Activated T-cell treated with anti-CD3 and anti-CD28 coated beads, Interleukin-2, amount 50 U/mL, for 72 hours (primary cell): ENCODE measurements at regions not wholly inside any gene's neighbourhood (a gene's known extent, or its start where the extent isn't known, plus 50 kb on each side); places are given as distances from the start of the nearest gene placed in this dataset.

Experiments used
- ATAC-seq, 2 donors: fragments of 150-1000 bp; cut with Tn5 transposase; replicated peaks in 1 of 2; 2 replicates each; pipeline ENCODE4 v1.10.0; 2021; ENCODE audit warnings: moderate library complexity in 2 of 2, mild to moderate bottlenecking in 1 of 2
- DNase-seq, 2 donors: peaks; one replicate each; pipeline ENCODE4 v3.0.0; 2021 to 2022; ENCODE audit warnings: mixed read lengths in 1 of 2
- H3K27ac Mint-ChIP-seq: one replicate; pipeline ENCODE4 v1.8.0; 2022; ENCODE audit warnings: mild to moderate bottlenecking, moderate library complexity, mixed read lengths
- H3K27me3 Mint-ChIP-seq: one replicate; pipeline ENCODE4 v1.8.0; 2022; ENCODE audit warnings: low read depth, mixed read lengths
- H3K36me3 Mint-ChIP-seq, 2 donors: one replicate each; pipeline ENCODE4 v1.8.0; 2022; ENCODE audit warnings: mixed read lengths in 2 of 2, mild to moderate bottlenecking in 1 of 2; ENCODE audit not compliant: insufficient read depth in 2 of 2
- H3K4me1 Mint-ChIP-seq: one replicate; pipeline ENCODE4 v1.8.0; 2022; ENCODE audit warnings: low read depth, mixed read lengths
- H3K4me3 Mint-ChIP-seq, 2 donors: one replicate each; pipeline ENCODE4 v1.8.0; 2022; ENCODE audit warnings: mild to moderate bottlenecking in 2 of 2, mixed read lengths in 2 of 2, moderate library complexity in 2 of 2
- H3K9me3 Mint-ChIP-seq, 2 donors: one replicate each; pipeline ENCODE4 v1.8.0; 2022; ENCODE audit warnings: mixed read lengths in 2 of 2

DNA sequence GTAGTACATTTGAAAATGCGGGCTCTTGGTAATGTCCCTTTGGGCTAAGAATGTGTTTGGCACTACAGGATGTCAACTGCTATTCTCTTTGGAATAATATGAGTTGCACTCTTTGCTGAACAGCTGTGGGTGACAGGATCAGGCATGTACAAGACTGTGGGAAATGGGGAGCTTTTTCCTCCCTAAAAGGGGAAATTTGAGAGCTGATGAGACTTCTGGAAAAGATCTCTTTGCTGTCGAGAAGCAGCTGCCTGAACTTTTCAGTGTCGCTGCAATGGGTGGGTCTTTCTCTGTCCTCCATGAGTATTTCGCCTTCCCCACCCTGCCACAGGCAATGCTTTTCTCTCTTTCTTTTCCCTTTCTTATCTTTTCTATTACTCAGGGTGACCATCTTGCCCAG, 762.2 kb upstream of the GCFC2 start:
- no peak overlapping the region for H3K27ac Mint-ChIP-seq
- DNase-seq = no peak
- H3K4me3 Mint-ChIP-seq = no peak overlapping the region
- H3K36me3 Mint-ChIP-seq = peaks cover 0 to 6% of the 10 kb centered on the region in 2 donors
- ATAC-seq = no peak
- no peaks in the 10 kb centered on the region for H3K27me3 Mint-ChIP-seq
- peaks cover 2% of the 10 kb centered on the region in 2 donors for H3K9me3 Mint-ChIP-seq
- H3K4me1 Mint-ChIP-seq = no peaks in the 10 kb centered on the region

DNA sequence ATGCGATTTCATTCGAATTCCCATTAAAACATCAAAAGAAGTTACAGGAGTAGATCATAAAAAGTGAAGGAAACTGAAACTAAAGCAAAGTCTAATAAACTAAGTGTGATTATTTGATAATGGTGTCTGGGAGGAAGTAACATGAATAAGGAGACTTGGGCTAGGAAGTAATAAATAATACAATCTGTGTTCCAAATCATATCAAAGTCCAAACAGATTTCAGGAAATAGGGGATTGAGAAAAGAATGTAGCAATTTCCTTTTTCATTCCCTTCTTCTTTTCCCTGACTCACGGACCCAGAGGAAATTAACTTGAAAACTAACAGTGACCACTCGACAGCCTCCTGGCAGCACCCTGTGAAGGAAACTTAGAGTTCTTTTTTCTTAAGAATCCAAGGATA, 758.4 kb upstream of the GCFC2 start:
- Mint-ChIP-seq H3K9me3 (peaks cover 2 to 4% of the 10 kb centered on the region in 2 donors), H3K27me3 (no peaks in the 10 kb centered on the region), H3K27ac (no peak overlapping the region), H3K4me1 (no peaks in the 10 kb centered on the region), H3K4me3 (no peak overlapping the region), H3K36me3 (peaks cover 0 to 6% of the 10 kb centered on the region in 2 donors)
- ATAC-seq = no peak
- DNase-seq = no peak

DNA sequence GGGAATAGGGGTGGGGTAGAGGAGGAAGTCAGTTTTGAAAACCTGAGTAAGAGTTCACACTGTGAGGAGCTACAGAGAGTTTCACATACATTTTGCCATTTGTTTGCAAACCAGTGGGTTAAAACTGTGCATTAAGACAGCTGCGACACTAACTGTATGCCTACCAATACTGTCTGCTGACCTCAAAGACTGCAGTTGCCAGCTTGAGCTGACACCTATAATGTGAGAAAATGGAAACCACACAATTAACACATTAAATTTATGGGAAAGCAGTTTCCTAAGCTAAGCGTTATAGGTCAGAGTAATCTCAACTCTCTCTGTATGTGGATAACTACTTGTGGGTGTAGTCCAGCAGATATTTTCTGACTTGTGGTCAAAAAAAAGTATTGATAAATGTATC, 756.6 kb upstream of the GCFC2 start:
- ATAC-seq (no peak), DNase-seq (no peak)
- H3K4me1 Mint-ChIP-seq = no peaks in the 10 kb centered on the region
- H3K4me3 Mint-ChIP-seq = no peak overlapping the region
- H3K27ac Mint-ChIP-seq = no peak overlapping the region
- peaks cover 2% of the 10 kb centered on the region in 2 donors for H3K9me3 Mint-ChIP-seq
- H3K36me3 Mint-ChIP-seq = peaks cover 0 to 3% of the 10 kb centered on the region in 2 donors
- no peaks in the 10 kb centered on the region for H3K27me3 Mint-ChIP-seq

DNA sequence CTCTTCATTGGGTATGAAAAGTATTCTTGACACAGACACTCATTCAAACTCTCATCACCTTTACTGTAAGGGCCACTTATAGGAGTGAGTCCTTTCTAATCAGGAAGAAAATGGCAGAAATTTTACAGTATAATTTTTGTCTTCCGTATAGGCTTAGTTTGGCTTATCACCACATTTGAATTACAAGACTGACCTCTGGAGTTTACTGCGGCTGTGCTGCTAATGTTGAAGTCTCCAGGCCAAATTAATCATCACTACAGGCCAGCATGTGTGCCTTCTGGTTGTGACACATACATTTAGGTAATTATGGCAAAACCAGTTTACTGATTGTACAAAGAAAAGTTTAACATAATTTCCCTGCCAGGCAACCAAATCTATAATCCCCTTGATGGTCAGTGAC, 753.6 kb upstream of the GCFC2 start:
- H3K4me3 Mint-ChIP-seq = no peak overlapping the region
- H3K4me1 Mint-ChIP-seq = no peaks in the 10 kb centered on the region
- H3K27me3 Mint-ChIP-seq = no peaks in the 10 kb centered on the region
- H3K27ac Mint-ChIP-seq = no peak overlapping the region
- DNase-seq (no peak), ATAC-seq (no peak)
- H3K36me3 Mint-ChIP-seq = no peaks in the 10 kb centered on the region
- H3K9me3 Mint-ChIP-seq = peaks cover 3 to 4% of the 10 kb centered on the region in 2 donors

DNA sequence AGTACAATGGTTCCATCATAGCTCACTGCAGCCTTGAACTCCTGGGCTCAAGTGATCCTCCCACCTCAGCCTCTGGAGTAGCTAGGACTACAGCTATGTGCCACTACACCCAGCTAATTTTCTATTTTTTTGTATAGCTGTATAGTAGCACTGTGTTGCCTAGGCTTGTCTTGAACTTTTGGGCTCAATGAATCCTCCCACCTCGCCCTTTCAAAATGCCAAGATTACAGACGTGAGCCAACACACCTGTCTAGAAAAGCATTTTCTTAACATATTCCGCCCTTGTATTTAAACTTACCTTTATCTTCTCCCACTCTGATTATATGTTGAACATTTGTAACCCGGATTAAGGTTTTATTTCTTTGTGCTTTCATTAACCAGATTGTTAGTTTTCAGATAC, 750.7 kb upstream of the GCFC2 start:
- Mint-ChIP-seq H3K9me3 (peaks cover 4 to 8% of the 10 kb centered on the region in 2 donors), H3K36me3 (no peaks in the 10 kb centered on the region), H3K27me3 (no peaks in the 10 kb centered on the region), H3K4me3 (no peak overlapping the region), H3K27ac (no peak overlapping the region), H3K4me1 (no peaks in the 10 kb centered on the region)
- ATAC-seq (no peak), DNase-seq (no peak)

DNA sequence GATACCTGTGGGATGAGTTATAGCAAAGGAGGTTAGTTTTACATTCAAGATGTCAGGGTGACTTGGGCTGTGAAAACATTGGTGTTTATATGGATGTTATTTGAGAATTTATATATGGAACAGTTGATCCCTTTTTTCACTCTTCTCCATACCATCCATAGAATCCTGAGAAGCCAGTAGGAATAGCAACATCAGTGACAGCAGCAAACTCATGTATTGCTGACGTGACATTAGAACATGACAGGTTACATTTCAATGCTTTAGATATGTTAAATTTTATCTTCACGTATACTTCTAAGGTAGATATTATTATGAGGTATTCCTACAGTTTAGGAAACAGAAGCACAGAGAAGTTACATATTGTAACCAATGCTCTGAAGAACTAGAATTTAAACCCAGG, 745.2 kb upstream of the GCFC2 start:
- Mint-ChIP-seq H3K4me3 (no peak overlapping the region), H3K36me3 (no peaks in the 10 kb centered on the region), H3K4me1 (no peaks in the 10 kb centered on the region), H3K27ac (no peak overlapping the region), H3K9me3 (peaks cover 4 to 6% of the 10 kb centered on the region in 2 donors), H3K27me3 (no peaks in the 10 kb centered on the region)
- no peak for ATAC-seq
- no peak for DNase-seq

DNA sequence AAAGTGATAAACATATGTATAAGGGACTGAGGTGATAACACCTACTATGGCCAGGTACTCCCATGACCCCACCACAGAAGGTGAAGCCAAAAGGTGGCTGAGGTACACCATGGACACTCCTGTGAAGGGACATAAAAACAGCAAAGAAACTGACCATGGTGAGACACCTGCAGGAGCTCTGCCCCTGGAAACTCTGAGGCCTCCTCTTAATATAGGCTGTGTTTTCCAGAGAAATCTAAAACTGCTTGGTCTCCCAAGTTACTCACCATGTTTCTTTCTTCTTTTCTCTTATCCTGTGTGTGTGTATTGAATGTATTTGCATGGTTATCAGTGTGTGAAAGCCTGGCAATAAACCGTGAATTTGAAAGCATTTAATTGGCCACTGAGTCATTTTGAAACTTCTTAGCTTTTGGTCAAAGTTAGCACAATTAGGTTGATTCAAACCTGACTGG, 739.3 kb upstream of the GCFC2 start:
- no peak for DNase-seq
- Mint-ChIP-seq H3K27ac (no peak overlapping the region), H3K36me3 (peaks cover 0 to 2% of the 10 kb centered on the region in 2 donors), H3K27me3 (no peaks in the 10 kb centered on the region), H3K9me3 (peaks cover 5 to 8% of the 10 kb centered on the region in 2 donors), H3K4me3 (no peak overlapping the region), H3K4me1 (no peaks in the 10 kb centered on the region)
- ATAC-seq = no peak

DNA sequence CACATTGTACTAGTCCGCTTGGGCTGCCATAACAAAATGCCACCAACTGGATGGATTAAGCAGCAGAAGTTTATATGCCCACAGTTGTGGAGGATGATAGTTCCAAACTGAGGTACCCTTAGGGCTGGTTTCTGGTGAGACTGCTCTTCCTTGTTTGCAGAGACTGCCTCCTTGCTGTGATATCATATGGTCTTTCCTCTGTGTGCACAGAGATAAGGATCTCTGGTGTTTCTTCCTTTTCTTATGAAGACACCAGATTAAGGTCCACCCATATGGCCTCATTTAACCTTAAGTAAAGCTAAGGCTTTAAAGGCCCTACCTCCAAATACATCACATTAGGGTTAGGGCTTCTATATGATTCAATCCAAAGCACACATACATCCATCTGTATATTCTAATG, 738.2 kb upstream of the GCFC2 start:
- Mint-ChIP-seq H3K27me3 (no peaks in the 10 kb centered on the region), H3K9me3 (peaks cover 5 to 12% of the 10 kb centered on the region in 2 donors), H3K4me3 (no peak overlapping the region), H3K36me3 (peaks cover 0 to 2% of the 10 kb centered on the region in 2 donors), H3K4me1 (no peaks in the 10 kb centered on the region), H3K27ac (no peak overlapping the region)
- no peak for ATAC-seq
- DNase-seq = no peak

DNA sequence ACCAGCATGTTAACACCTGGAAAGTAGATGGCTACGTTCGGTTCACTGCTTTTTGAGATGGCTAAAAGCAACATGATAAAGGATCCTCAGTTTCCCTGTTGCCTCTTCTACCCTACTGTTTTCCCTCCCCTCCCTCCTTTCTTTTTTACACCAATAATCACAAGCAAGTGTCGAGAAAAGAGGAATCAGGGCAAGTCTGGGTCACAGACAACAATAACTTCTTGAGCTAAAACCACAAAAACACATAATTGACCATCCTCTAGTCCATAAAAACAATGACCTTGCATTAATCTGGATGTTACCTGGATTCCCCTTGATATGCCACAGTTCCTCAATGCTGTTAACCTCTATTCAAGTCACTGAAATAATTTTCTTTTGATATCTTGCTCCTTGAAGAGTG, 736.6 kb upstream of the GCFC2 start:
- H3K4me1 Mint-ChIP-seq = no peaks in the 10 kb centered on the region
- DNase-seq = no peak
- no peak overlapping the region for H3K27ac Mint-ChIP-seq
- H3K9me3 Mint-ChIP-seq = peaks cover 6 to 14% of the 10 kb centered on the region in 2 donors
- no peak overlapping the region for H3K4me3 Mint-ChIP-seq
- no peaks in the 10 kb centered on the region for H3K27me3 Mint-ChIP-seq
- peaks cover 0 to 2% of the 10 kb centered on the region in 2 donors for H3K36me3 Mint-ChIP-seq
- no peak for ATAC-seq

DNA sequence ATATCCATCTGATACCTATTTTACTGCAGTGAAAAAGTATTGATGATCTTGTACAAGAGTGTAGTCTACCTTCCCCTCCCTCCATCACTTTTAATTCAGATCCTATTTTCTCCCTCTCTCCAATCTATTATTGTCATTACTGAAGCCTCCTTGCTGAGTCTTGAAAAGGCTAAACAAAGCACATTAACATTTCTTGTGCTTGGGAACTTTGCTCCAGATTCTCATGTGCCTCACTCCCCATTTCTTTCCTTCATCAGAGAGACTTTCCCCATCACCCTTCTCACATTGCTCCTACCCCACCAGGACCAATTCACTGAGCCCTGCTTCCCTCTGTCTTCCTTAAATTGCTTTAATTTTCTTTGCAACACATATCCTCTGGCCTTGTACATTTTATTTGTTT, 736.2 kb upstream of the GCFC2 start:
- H3K4me1 Mint-ChIP-seq = no peaks in the 10 kb centered on the region
- H3K27ac Mint-ChIP-seq = no peak overlapping the region
- no peak overlapping the region for H3K4me3 Mint-ChIP-seq
- H3K36me3 Mint-ChIP-seq = peaks cover 0 to 2% of the 10 kb centered on the region in 2 donors
- DNase-seq (no peak), ATAC-seq (no peak)
- H3K27me3 Mint-ChIP-seq = no peaks in the 10 kb centered on the region
- H3K9me3 Mint-ChIP-seq = peaks cover 6 to 14% of the 10 kb centered on the region in 2 donors

DNA sequence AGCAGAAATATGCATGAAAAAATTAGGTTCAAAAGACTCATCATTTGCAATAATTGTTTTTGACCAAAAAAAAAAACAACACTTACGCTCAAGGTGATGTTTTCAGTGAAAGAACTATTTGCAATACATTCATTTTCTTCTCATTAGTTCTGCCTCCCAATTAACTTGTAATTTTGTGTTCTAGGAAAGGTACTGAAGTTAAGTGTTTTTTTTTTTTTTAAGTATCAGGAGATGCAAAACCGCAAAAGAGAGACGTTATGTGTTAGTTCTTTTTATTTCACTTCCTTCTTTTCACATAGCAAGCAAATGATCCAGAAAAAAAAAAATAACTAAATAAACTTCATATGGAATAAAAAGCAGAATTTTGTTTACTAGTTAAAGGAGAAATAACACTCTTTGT, 735.2 kb upstream of the GCFC2 start:
- H3K36me3 Mint-ChIP-seq = peaks cover 0 to 2% of the 10 kb centered on the region in 2 donors
- peaks cover 8 to 16% of the 10 kb centered on the region in 2 donors for H3K9me3 Mint-ChIP-seq
- no peaks in the 10 kb centered on the region for H3K27me3 Mint-ChIP-seq
- H3K4me1 Mint-ChIP-seq = no peaks in the 10 kb centered on the region
- ATAC-seq (no peak), DNase-seq (no peak)
- H3K4me3 Mint-ChIP-seq = no peak overlapping the region
- no peak overlapping the region for H3K27ac Mint-ChIP-seq

DNA sequence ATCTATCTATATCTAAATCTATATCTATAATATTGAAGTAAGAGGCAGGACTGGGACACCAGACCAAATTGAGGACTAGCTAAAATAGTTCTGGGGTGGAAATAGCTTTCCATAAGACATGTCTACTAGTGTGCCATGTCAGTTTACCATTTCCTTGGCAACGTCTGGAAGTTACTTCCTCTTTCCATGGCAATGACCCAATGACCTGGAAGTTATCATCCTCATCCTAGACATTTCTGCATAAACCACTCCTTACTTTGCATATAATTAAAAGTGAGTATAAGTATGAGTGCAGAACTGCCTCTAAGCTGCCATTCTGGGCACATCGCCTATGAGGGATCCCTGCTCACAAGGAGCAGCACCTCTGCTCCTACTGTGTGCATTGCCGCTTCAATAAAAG, 734.0 kb upstream of the GCFC2 start:
- Mint-ChIP-seq H3K9me3 (peaks cover 8 to 14% of the 10 kb centered on the region in 2 donors), H3K27me3 (no peaks in the 10 kb centered on the region), H3K36me3 (peaks cover 0 to 2% of the 10 kb centered on the region in 2 donors), H3K27ac (no peak overlapping the region), H3K4me3 (no peak overlapping the region), H3K4me1 (no peaks in the 10 kb centered on the region)
- DNase-seq = no peak
- ATAC-seq = no peak

DNA sequence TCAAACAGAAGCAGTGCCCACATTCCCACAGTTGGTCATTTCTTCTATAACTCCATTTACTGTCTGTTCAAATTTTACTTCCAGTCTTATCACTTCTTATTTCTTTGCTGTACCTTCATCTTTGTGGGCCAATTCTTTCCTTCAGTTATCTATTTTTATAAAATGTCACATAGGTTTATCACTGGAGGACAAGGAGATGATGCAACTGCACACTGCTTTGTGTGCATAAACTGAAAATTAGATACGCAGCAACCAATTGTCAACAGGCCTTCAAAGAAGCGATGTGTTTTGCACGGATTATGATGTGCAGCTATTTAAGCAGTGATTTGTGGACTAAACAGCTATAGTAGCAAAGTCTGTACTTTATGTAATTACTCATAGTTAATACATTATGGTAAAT, 726.8 kb upstream of the GCFC2 start:
- DNase-seq (no peak), ATAC-seq (no peak)
- Mint-ChIP-seq H3K4me3 (no peak overlapping the region), H3K36me3 (no peaks in the 10 kb centered on the region), H3K27ac (no peak overlapping the region), H3K27me3 (no peaks in the 10 kb centered on the region), H3K9me3 (peaks cover 4 to 5% of the 10 kb centered on the region in 2 donors), H3K4me1 (no peaks in the 10 kb centered on the region)

DNA sequence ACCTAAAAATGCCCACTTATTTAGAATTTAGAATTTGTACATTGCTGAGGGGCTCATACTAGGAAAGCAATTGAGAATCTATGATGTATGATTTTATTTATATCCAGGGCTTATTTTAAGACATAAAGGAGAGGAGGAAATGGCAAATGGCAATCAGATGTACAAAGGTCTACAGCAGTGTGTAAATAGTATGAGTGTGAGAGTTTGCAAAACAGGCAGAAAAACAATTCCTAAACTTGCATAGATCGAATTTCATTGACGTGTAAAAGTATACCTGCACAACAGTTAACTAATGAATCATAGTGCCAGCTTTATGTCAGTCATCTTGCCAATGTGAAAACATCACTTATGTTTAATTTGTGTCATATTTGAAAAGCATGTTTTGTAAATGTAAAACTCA, 718.7 kb upstream of the GCFC2 start:
- no peaks in the 10 kb centered on the region for H3K4me1 Mint-ChIP-seq
- H3K9me3 Mint-ChIP-seq = peaks cover 2 to 4% of the 10 kb centered on the region in 2 donors
- H3K36me3 Mint-ChIP-seq = no peaks in the 10 kb centered on the region
- DNase-seq (no peak), ATAC-seq (no peak)
- no peaks in the 10 kb centered on the region for H3K27me3 Mint-ChIP-seq
- H3K4me3 Mint-ChIP-seq = no peak overlapping the region
- no peak overlapping the region for H3K27ac Mint-ChIP-seq
